Heart left ventricle (tissue), 16 donors: ENCODE measurements at regions not wholly inside any gene's neighbourhood (a gene's known extent, or its start where the extent isn't known, plus 50 kb on each side); places are given as distances from the start of the nearest gene placed in this dataset.

Experiments
- ATAC-seq, 4 donors: fragments of 200-7000 bp; cut with Tn5 transposase; one replicate each; pipeline ENCODE4 v1.9.1; 2020 to 2022; ENCODE audit warnings: moderate library complexity in 4 of 4, mild to moderate bottlenecking in 3 of 4, moderate number of reproducible peaks in 1 of 4
- DNase-seq, 5 donors: peaks; one replicate each; pipeline ENCODE4 v3.0.0-alpha.2; 2020
- H3K27ac ChIP-seq, 12 donors: fragments of 200-600 bp; sonication (generic) in 4 of 12; one replicate each; pipeline versions ENCODE4 v1.5.0 to v1.8.0; 2016 to 2022; ENCODE audit warnings: mild to moderate bottlenecking in 2 of 12
- H3K27me3 ChIP-seq, 9 donors: fragments of 200-600 bp; sonication (generic) in 2 of 9; one replicate each; pipeline versions ENCODE4 v1.5.1 to v1.8.0; 2016 to 2022; ENCODE audit warnings: mild to moderate bottlenecking in 3 of 9
- H3K36me3 ChIP-seq, 9 donors: fragments of 200-600 bp; sonication (generic) in 2 of 9; one replicate each; pipeline versions ENCODE4 v1.5.0 to v1.8.0; 2018 to 2022; ENCODE audit warnings: mild to moderate bottlenecking in 2 of 9
- H3K4me1 ChIP-seq, 12 donors: fragments of 200-600 bp; sonication (generic) in 4 of 12; one replicate each; pipeline versions ENCODE4 v1.5.0 to v1.8.0; 2016 to 2022; ENCODE audit warnings: mild to moderate bottlenecking in 3 of 12
- H3K4me3 ChIP-seq, 12 donors: fragments of 200-600 bp; sonication (generic) in 4 of 12; one replicate each; pipeline versions ENCODE4 v1.5.0 to v1.8.0; 2017 to 2022; ENCODE audit warnings: mild to moderate bottlenecking in 9 of 12, moderate library complexity in 4 of 12
- H3K9me3 ChIP-seq, 12 donors: fragments of 200-600 bp; sonication (generic) in 4 of 12; one replicate each; pipeline versions ENCODE4 v1.5.0 to v1.8.0; 2016 to 2022; ENCODE audit warnings: mild to moderate bottlenecking in 1 of 12
- CTCF ChIP-seq, 12 donors: fragments of 200-600 bp; sonication (generic) in 4 of 12; IDR thresholded peaks; one replicate each; pipeline versions ENCODE4 v1.5.0 to v1.8.0; 2018 to 2022; ENCODE audit warnings: antibody characterized with exemption in 12 of 12, mild to moderate bottlenecking in 5 of 12
- POLR2A ChIP-seq, 2 donors: fragments of 450-650 bp; IDR thresholded peaks; one replicate each; pipeline ENCODE4 v1.6.1; 2017; ENCODE audit warnings: antibody characterized with exemption in 2 of 2, mild to moderate bottlenecking in 2 of 2, moderate library complexity in 2 of 2
- WGBS, 4 donors: extraction: QIAGEN DNeasy Blood & Tissue Kit in 2 of 4; methylation state at CpG; one replicate each; pipeline versions ENCODE4 v1.1.5 to v1.1.7; 2013 to 2018; 5-methylcytosine and 5-hydroxymethylcytosine counted together
- intact Hi-C, 10 donors: fragments of 100-400 bp; cut with DNase I; formaldehyde crosslinking; loops; one replicate each; pipeline versions ENCODE4 v1.11.1 to v1.14.2; 2022
- donor health status: ischemic (EF 13 %, LVEDD 7.1; RV severe dilation, severe dysfunction).
- donor health status: healthy with polysubstance abuse.
- donor health status: DM: no; HTN: yes; CAD: no.
- donor health status: DM: no; HTN: no; CAD: no.
- donor health status: ischemic (EF 25% LVEDD 6.9; RV normal size, moderate dysfunction).
- donor health status: ischemic (EF 25% LVEDD 5.7; RV mildly dilated, moderate dysfunction).
- donor health status: healthy.
- donor health status: DM: yes; HTN: yes; CAD: no.
- donor health status: ischemic (EF 35%, LVEDD 5.7; RV mildly dilated, moderate dysfunction).
- donor health status: nonischemic (EF 11% LVEDD 7.7; RV severe dilation, severe dysfunction).
- donor health status: DM: yes; HTN: yes; CAD: no.
- donor health status: PGD.
- donor health status: ischemic (EF 29% LVEDD 5.4; RV normal size, mild dysfunction).
- donor health status: nonischemic (EF 23%, LVEDD 6.1; RV moderate dilation, normal function).

GRCh38 chr11:69417699-69418085 is 63.8 kb upstream of the LINC01488 start:
- DNase-seq, result no peak
- peak overlapping the region in 11 of 12 donors; percentile 52 to 91 (median 74) for H3K27ac ChIP-seq
- no peaks in the 10 kb centered on the region for H3K27me3 ChIP-seq
- no peaks in the 10 kb centered on the region for H3K9me3 ChIP-seq
- intact Hi-C loops, result loop anchor here in 2 of 10 donors (10.0 kb wide), 2 partner anchors 123 to 227 kb away; partner anchors contain the start of genes CCND1 (in 1 of the 2) and MYEOV (in 1 of the 2)
- no peak for TF ChIP-seq CTCF (IDR thresholded peaks at IDR 0.05)
- TF ChIP-seq POLR2A (IDR thresholded peaks at IDR 0.05), result no peak
- peaks cover 5 to 51% (median 35%) of the 10 kb centered on the region in 12 donors for H3K4me1 ChIP-seq
- WGBS, 4 donors, result 87 to 96% (median 92%) methylated on average over 5 to 8 of the region's 8 CpGs
- no peaks in the 10 kb centered on the region for H3K36me3 ChIP-seq
- H3K4me3 ChIP-seq, result no peak overlapping the region
- no peak for ATAC-seq

DNA sequence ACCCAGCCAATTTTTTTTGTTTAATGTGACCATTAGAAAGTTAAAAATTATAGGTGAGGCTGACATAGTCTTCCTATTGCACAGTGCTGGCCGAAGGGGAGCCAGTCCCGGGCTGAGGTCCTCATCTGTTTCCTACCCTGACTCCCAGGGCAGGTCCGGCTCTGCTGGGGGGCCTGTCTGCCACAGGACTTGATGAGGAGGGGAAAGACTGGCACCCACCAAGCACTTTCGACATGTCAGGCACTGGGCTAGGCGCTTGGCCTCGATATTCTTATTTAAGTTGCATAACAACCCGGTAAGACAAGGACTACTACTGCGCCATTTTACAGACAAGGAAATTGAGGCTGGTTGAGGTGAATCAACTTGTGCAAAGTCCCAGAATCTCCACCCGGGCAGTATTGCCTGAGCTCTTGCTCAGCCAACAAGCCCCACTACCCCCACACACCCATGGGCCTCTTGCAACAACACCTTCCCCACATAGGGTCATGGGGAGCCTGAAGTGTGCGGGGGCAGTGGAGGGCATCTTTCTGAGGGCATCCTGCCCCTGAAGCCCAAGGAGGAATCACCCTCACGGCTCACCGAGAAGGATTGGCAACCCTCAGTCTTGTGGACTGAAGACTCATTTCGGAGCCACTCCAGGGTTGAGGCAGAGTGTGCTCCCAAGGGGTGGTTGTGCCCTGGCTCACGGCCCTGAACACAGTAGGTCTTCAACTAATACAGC is 62.7 kb upstream of the LINC01488 start:
- Histone ChIP-seq H3K4me1 (peaks cover 5 to 51% (median 35%) of the 10 kb centered on the region in 12 donors), H3K27me3 (no peaks in the 10 kb centered on the region), H3K27ac (no peak overlapping the region), H3K4me3 (no peak overlapping the region), H3K9me3 (no peaks in the 10 kb centered on the region), H3K36me3 (no peaks in the 10 kb centered on the region)
- TF ChIP-seq CTCF (IDR thresholded peaks at IDR 0.05) (no peak), POLR2A (IDR thresholded peaks at IDR 0.05) (no peak)
- 86 to 98% (median 86%) methylated on average over 13 to 14 of the region's 14 CpGs for WGBS, 4 donors
- DNase-seq (peak in 1 of 5 donors; percentile 9), ATAC-seq (no peak)
- intact Hi-C loops, result loop anchor here in 2 of 10 donors (10.0 kb wide), 2 partner anchors 124 to 226 kb away; partner anchors contain the start of genes CCND1 (in 1 of the 2) and MYEOV (in 1 of the 2)

DNA sequence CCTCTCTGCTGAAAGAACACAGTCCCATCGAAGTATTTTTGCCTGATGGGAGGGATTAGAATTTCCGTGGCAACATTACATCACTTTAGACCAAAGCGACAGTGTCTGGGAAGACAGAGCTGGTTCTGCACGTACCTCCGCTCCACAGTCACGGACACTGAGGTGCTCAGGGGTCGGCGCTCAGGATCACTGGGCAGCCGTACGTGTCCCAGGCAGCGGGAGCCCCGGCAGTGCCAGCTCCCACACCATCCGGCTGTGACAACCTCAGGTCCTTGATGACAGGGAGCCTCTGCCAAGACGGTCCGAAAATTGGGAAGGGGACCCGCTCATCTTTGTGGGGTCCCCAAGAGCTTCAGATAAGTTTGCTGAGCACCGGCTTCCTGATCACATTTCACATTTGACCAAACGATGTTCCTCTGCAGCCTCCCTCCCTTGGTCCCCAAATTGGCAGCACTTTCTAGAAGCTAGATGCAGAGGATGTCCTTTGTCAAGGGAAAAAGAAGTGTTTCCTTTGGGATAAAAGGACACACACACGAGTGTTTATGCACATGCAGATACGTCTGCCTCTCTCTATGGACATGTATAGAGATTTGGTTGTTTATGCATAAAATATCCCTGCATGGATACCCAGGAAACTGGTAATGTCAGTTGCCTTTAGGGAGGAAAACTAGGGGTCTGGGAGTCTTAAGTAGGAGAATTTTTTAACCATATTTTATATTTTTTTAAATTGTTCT is 61.6 kb upstream of the LINC01488 start:
- no peaks in the 10 kb centered on the region for H3K36me3 ChIP-seq
- intact Hi-C loops, result loop anchor here in 2 of 10 donors (10.0 kb wide), 2 partner anchors 125 to 225 kb away; partner anchors contain the start of genes CCND1 (in 1 of the 2) and MYEOV (in 1 of the 2)
- no peaks in the 10 kb centered on the region for H3K27me3 ChIP-seq
- TF ChIP-seq POLR2A (IDR thresholded peaks at IDR 0.05) (no peak), CTCF (IDR thresholded peaks at IDR 0.05) (no peak)
- peak in 1 of 5 donors; percentile 29 for DNase-seq
- peak overlapping the region in 1 of 12 donors; percentile 32 for H3K27ac ChIP-seq
- H3K4me1 ChIP-seq, result peaks cover 5 to 46% (median 31%) of the 10 kb centered on the region in 12 donors
- peaks cover 0 to 6% (median 5%) of the 10 kb centered on the region in 12 donors for H3K9me3 ChIP-seq
- H3K4me3 ChIP-seq, result no peak overlapping the region
- ATAC-seq, result no peak
- WGBS, 4 donors, result 58 to 69% (median 65%) methylated on average over 13 to 20 of the region's 20 CpGs

DNA sequence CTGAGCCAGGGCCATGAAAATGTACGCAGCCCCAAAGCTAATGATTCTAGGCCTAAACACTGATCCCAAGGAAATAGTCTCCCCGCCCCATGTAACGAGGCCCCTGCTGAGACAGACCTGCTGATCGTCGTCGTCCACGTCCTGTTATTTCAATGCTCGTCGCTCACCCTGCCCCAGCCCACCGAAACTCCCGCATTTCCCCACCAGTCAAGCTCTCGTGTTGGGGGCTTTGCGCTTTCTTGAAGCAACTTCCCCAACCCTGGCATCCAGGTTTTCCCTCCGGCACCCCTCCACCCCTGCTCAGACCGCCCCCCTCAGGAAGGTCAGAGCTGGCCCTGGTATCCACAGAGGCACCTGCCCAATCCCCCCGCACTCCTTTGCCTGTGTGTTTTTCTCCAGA is 58.8 kb upstream of the LINC01488 start:
- WGBS, 4 donors, result 89 to 98% (median 90%) methylated on average over 16 of the region's 16 CpGs
- intact Hi-C loops, result no loop called here
- TF ChIP-seq CTCF (IDR thresholded peaks at IDR 0.05) (no peak), POLR2A (IDR thresholded peaks at IDR 0.05) (no peak)

More for the DNA sequence above, 58.8 kb upstream of the LINC01488 start:
- DNase-seq (peak in 1 of 5 donors; percentile 3), ATAC-seq (no peak)
- Histone ChIP-seq H3K27me3 (no peaks in the 10 kb centered on the region), H3K27ac (no peak overlapping the region), H3K36me3 (no peaks in the 10 kb centered on the region), H3K4me1 (peaks cover 0 to 22% (median 10%) of the 10 kb centered on the region in 12 donors), H3K9me3 (peaks cover 0 to 16% (median 7%) of the 10 kb centered on the region in 12 donors), H3K4me3 (no peak overlapping the region)
